Mesenchymal stem cell (in vitro differentiated cells and primary cell): ENCODE measurements at regions not wholly inside any gene's neighbourhood (a gene's known extent, or its start where the extent isn't known, plus 50 kb on each side); places are given as distances from the start of the nearest gene placed in this dataset.
A peak's percentile ranks its signal among the peaks of the same experiment; 100 is the strongest.

Experiments
- DNase-seq: peaks from one replicate; pipeline ENCODE4 v3.0.0-alpha.2; 2013
- H2AFZ ChIP-seq: one replicate; pipeline ENCODE4 v1.6.1; 2013; ENCODE audit warnings: low read depth, mild to moderate bottlenecking, control low read depth, inconsistent platforms, low read length, moderate library complexity
- H2AK5ac ChIP-seq: 2 replicates; pipeline ENCODE4 v1.6.1; 2013; ENCODE audit warnings: low read length, moderate library complexity, mild to moderate bottlenecking, inconsistent platforms; ENCODE audit not compliant: severe bottlenecking
- H2BK120ac ChIP-seq: one replicate; pipeline ENCODE4 v1.6.1; 2013; ENCODE audit warnings: low read depth, mild to moderate bottlenecking, inconsistent platforms, low read length, moderate library complexity
- H2BK12ac ChIP-seq, 2 experiments: one replicate each; pipeline ENCODE4 v1.6.1; 2013; ENCODE audit warnings: inconsistent platforms in 2 of 2, low read length in 2 of 2, mild to moderate bottlenecking in 2 of 2, moderate library complexity in 2 of 2, control low read depth in 1 of 2
- H2BK15ac ChIP-seq: one replicate; pipeline ENCODE4 v1.6.1; 2013; ENCODE audit warnings: mild to moderate bottlenecking, low read depth, inconsistent platforms; ENCODE audit not compliant: poor library complexity, severe bottlenecking
- H2BK5ac ChIP-seq: 2 replicates; pipeline ENCODE4 v1.6.1; 2013; ENCODE audit warnings: low read depth, mild to moderate bottlenecking, low read length, control low read depth, inconsistent platforms; ENCODE audit not compliant: poor library complexity, severe bottlenecking
- H3K14ac ChIP-seq, 2 experiments: one replicate each; pipeline ENCODE4 v1.6.1; 2013; ENCODE audit warnings: inconsistent platforms in 2 of 2, low read length in 2 of 2, control low read depth in 1 of 2, mild to moderate bottlenecking in 1 of 2, moderate library complexity in 1 of 2
- H3K18ac ChIP-seq, 2 experiments: one replicate each; pipeline ENCODE4 v1.6.1; 2013; ENCODE audit warnings: inconsistent platforms in 2 of 2, low read length in 2 of 2, control low read depth in 1 of 2, low read depth in 1 of 2, mild to moderate bottlenecking in 1 of 2
- H3K23ac ChIP-seq, 2 experiments: one replicate each; pipeline ENCODE4 v1.6.1; 2013; ENCODE audit warnings: inconsistent platforms in 2 of 2, low read length in 2 of 2, mild to moderate bottlenecking in 2 of 2, moderate library complexity in 2 of 2, control low read depth in 1 of 2
- H3K27ac ChIP-seq: 2 replicates; pipeline ENCODE4 v1.5.1; 2013; ENCODE audit warnings: mild to moderate bottlenecking, moderate library complexity, low read length, control low read depth, inconsistent platforms; ENCODE audit not compliant: poor library complexity, severe bottlenecking
- H3K27me3 ChIP-seq, 2 experiments: 2 replicates each; pipeline versions ENCODE4 v1.6.1 to v1.7.0; 2013; ENCODE audit warnings: low read length in 2 of 2, mild to moderate bottlenecking in 2 of 2, moderate library complexity in 2 of 2, control low read depth in 1 of 2, inconsistent platforms in 1 of 2; ENCODE audit not compliant: control insufficient read depth in 1 of 2, insufficient read depth in 1 of 2
- H3K36me3 ChIP-seq, 2 experiments: 2 replicates each; pipeline versions ENCODE4 v1.6.1 to v1.7.0; 2013; ENCODE audit warnings: low read length in 2 of 2, control low read depth in 1 of 2, inconsistent platforms in 1 of 2, low read depth in 1 of 2, mild to moderate bottlenecking in 1 of 2; ENCODE audit not compliant: insufficient read depth in 2 of 2, control insufficient read depth in 1 of 2
- H3K4ac ChIP-seq, 2 experiments: one replicate each; pipeline ENCODE4 v1.6.1; 2013; ENCODE audit warnings: inconsistent platforms in 2 of 2, low read length in 2 of 2, mild to moderate bottlenecking in 2 of 2, moderate library complexity in 2 of 2, control low read depth in 1 of 2, low read depth in 1 of 2
- H3K4me1 ChIP-seq: 2 replicates; pipeline ENCODE4 v1.6.1; 2013; ENCODE audit warnings: low read depth, low read length, control low read depth; ENCODE audit not compliant: control insufficient read depth, insufficient read depth
- H3K4me2 ChIP-seq: 2 replicates; pipeline ENCODE4 v1.6.1; 2013; ENCODE audit warnings: low read length, mild to moderate bottlenecking, inconsistent platforms; ENCODE audit not compliant: poor library complexity, severe bottlenecking
- H3K4me3 ChIP-seq, 2 experiments: 2 replicates each; pipeline versions ENCODE4 v1.5.1 to v1.7.0; 2013; ENCODE audit warnings: low read length in 2 of 2, mild to moderate bottlenecking in 2 of 2, control low read depth in 1 of 2, low read depth in 1 of 2; ENCODE audit not compliant: insufficient read depth in 1 of 2
- H3K79me1 ChIP-seq: replicated peaks from 2 replicates; pipeline ENCODE4 v1.6.1; 2013; ENCODE audit warnings: mild to moderate bottlenecking, control low read depth, low read length, inconsistent platforms; ENCODE audit not compliant: poor library complexity, severe bottlenecking
- H3K9ac ChIP-seq: 2 replicates; pipeline ENCODE4 v1.7.0; 2013; ENCODE audit warnings: mild to moderate bottlenecking, low read length, moderate library complexity
- H3K9me3 ChIP-seq: 2 replicates; pipeline ENCODE4 v1.7.0; 2013; ENCODE audit warnings: mild to moderate bottlenecking, low read length; ENCODE audit not compliant: control insufficient read depth
- H4K8ac ChIP-seq: one replicate; pipeline ENCODE4 v1.6.1; 2013; ENCODE audit warnings: inconsistent platforms, mild to moderate bottlenecking, low read length, moderate library complexity
- H4K91ac ChIP-seq: one replicate; pipeline ENCODE4 v1.6.1; 2013; ENCODE audit warnings: mild to moderate bottlenecking, low read length, inconsistent platforms
- WGBS: methylation state at CpG from one replicate; pipeline ENCODE4 v1.1.7; 2013; ENCODE audit warnings: mixed read lengths; 5-methylcytosine and 5-hydroxymethylcytosine counted together

DNA sequence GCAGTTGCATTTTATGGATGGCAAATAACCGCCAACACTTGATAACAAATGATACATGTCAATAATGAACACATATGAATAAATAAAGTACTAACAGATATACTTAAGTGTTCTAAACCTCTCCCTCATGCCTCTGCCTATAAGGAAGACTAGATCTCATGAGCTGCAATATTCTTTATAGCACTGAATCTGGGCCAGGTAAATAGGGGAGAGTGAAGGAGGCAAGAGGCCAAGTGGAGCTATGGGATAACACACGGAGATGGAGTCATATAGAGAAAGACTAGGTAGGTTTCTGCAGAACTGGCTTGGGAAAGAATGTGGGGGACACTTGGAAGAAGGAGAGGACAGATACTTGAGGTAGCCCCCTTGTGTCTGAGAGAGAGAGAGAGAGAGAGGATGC, 354.2 kb upstream of the CFAP20DC start:
- no peak overlapping the region for H3K4me2 ChIP-seq
- H2BK15ac ChIP-seq: peak overlapping the region; percentile 16
- H3K4ac ChIP-seq: no peak overlapping the region
- H2AFZ ChIP-seq: no peak overlapping the region
- no peak for DNase-seq
- no peaks in the 10 kb centered on the region for H3K79me1 ChIP-seq
- H3K23ac ChIP-seq: no peak overlapping the region
- no peak overlapping the region for H2BK120ac ChIP-seq
- no peak overlapping the region for H2BK5ac ChIP-seq
- no peak overlapping the region for H4K91ac ChIP-seq
- peaks cover 9 to 24% of the 10 kb centered on the region in 2 experiments for H3K27me3 ChIP-seq
- no peaks in the 10 kb centered on the region for H3K9me3 ChIP-seq
- H2AK5ac ChIP-seq: no peak overlapping the region
- no peak overlapping the region for H3K27ac ChIP-seq
- no peak overlapping the region for H3K18ac ChIP-seq
- H2BK12ac ChIP-seq: peak overlapping the region in 1 of 2 experiments; percentile 56
- H3K14ac ChIP-seq: no peak overlapping the region
- no peak overlapping the region for H4K8ac ChIP-seq
- H3K4me1 ChIP-seq: peaks cover 3% of the 10 kb centered on the region
- no peak overlapping the region for H3K9ac ChIP-seq
- H3K4me3 ChIP-seq: no peak overlapping the region
- no peaks in the 10 kb centered on the region for H3K36me3 ChIP-seq
- 97% methylated on average over 1 of the region's 2 CpGs for WGBS

- 90% methylated on average over 2 of the region's 2 CpGs for WGBS
- Histone ChIP-seq H3K4me3 (no peak overlapping the region), H3K23ac (no peak overlapping the region), H3K4ac (no peak overlapping the region), H2BK15ac (no peak overlapping the region), H4K8ac (no peak overlapping the region), H2AK5ac (no peak overlapping the region), H3K9me3 (no peaks in the 10 kb centered on the region), H3K27me3 (peaks cover 9 to 17% of the 10 kb centered on the region in 2 experiments), H3K27ac (no peak overlapping the region), H2BK12ac (no peak overlapping the region), H3K36me3 (no peaks in the 10 kb centered on the region), H3K9ac (no peak overlapping the region), H3K79me1 (no peaks in the 10 kb centered on the region), H2BK120ac (no peak overlapping the region), H3K14ac (no peak overlapping the region), H3K18ac (no peak overlapping the region), H4K91ac (no peak overlapping the region), H2AFZ (no peak overlapping the region), H3K4me1 (no peaks in the 10 kb centered on the region), H3K4me2 (no peak overlapping the region), H2BK5ac (no peak overlapping the region)
- DNase-seq: no peak
Observed at GRCh38 chr3:59401924-59402323, 352.1 kb upstream of the CFAP20DC start.

DNA sequence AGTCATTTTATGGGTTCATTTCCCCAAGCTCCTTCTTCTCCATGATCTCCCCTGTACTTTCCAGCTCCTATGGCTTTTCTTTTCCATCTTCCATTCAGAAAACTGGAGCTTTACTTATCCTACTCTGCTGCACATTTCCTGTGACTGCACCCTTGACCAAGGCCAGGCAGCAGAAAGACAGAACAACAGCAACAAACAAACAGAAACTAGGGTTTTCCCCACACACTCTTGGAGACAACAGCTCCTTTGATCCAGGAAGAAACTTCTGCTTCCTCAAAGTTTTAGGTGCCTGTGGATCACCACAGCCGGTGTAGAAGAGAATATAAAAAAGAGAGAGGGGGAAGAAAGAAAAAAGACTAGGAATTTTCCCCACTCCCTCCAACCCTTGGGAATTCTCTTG, 342.3 kb upstream of the CFAP20DC start:
- Histone ChIP-seq H3K4me2 (no peak overlapping the region), H3K27ac (no peak overlapping the region), H4K91ac (no peak overlapping the region), H3K23ac (no peak overlapping the region), H3K9ac (no peak overlapping the region), H3K4me1 (no peaks in the 10 kb centered on the region), H3K14ac (no peak overlapping the region), H2AK5ac (no peak overlapping the region), H3K4ac (no peak overlapping the region), H3K4me3 (no peak overlapping the region), H2AFZ (no peak overlapping the region), H2BK15ac (no peak overlapping the region), H3K79me1 (no peaks in the 10 kb centered on the region), H3K9me3 (no peaks in the 10 kb centered on the region), H2BK120ac (no peak overlapping the region), H3K18ac (no peak overlapping the region), H2BK5ac (no peak overlapping the region), H3K36me3 (no peaks in the 10 kb centered on the region), H4K8ac (no peak overlapping the region), H3K27me3 (peaks cover 0 to 2% of the 10 kb centered on the region in 2 experiments), H2BK12ac (no peak overlapping the region)
- WGBS: no CpG with 5 or more reads among the region's 1 CpG
- DNase-seq: no peak

DNA sequence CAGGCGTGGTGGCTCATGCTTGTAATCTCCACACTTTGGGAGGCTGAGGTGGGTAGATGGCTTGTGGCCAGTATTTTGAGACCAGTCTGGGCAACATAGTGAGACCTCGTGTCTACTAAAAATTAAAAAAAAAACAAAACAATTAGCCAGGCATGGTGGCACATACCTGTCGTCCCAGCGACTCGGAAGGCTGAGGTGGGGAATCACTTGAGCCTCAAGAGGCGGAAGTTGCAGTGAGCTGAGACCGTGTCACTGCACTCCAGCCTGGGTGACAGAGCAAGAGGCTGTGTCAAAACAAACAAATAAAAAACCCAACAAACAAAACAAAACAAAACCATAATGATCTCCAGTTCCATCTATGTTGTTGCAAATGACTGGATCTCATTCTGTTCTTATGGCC, 341.3 kb upstream of the CFAP20DC start:
- Histone ChIP-seq H2AFZ (no peak overlapping the region), H3K4ac (no peak overlapping the region), H3K4me2 (no peak overlapping the region), H4K8ac (no peak overlapping the region), H2BK5ac (no peak overlapping the region), H2BK12ac (no peak overlapping the region), H3K4me1 (no peaks in the 10 kb centered on the region), H3K14ac (no peak overlapping the region), H3K79me1 (no peaks in the 10 kb centered on the region), H3K36me3 (no peaks in the 10 kb centered on the region), H3K27me3 (peaks cover 0 to 2% of the 10 kb centered on the region in 2 experiments), H3K9ac (no peak overlapping the region), H2BK15ac (no peak overlapping the region), H4K91ac (no peak overlapping the region), H2AK5ac (no peak overlapping the region), H3K4me3 (no peak overlapping the region), H3K18ac (no peak overlapping the region), H3K23ac (no peak overlapping the region), H3K27ac (no peak overlapping the region), H2BK120ac (peak overlapping the region; percentile 61), H3K9me3 (no peaks in the 10 kb centered on the region)
- 91% methylated on average over 7 of the region's 7 CpGs for WGBS
- DNase-seq: no peak
